Vagina (tissue), 2 donors: ENCODE measurements at regions not wholly inside any gene's neighbourhood (a gene's known extent, or its start where the extent isn't known, plus 50 kb on each side); places are given as distances from the start of the nearest gene placed in this dataset.

ENCODE experiments used
- DNase-seq, 2 donors: peaks; one replicate each; pipeline ENCODE4 v3.0.0-alpha.2; 2017; ENCODE audit errors: extremely low spot score in 2 of 2
- H3K27ac ChIP-seq: fragments of 200-600 bp; sonication (generic); one replicate; pipeline ENCODE4 v1.5.1; 2019
- H3K27me3 ChIP-seq: fragments of 200-600 bp; sonication (generic); one replicate; pipeline ENCODE4 v1.5.1; 2019
- H3K36me3 ChIP-seq, 2 donors: fragments of 200-600 bp; sonication (generic); one replicate each; pipeline ENCODE4 v1.5.1; 2017 to 2019
- H3K4me1 ChIP-seq: fragments of 200-600 bp; sonication (generic); one replicate; pipeline ENCODE4 v1.5.1; 2019
- H3K4me3 ChIP-seq, 2 donors: fragments of 200-600 bp; sonication (generic); 1 replicate in 1 of 2; 2 replicates in 1 of 2; pipeline ENCODE4 v1.5.1; 2016 to 2019
- H3K9me3 ChIP-seq: fragments of 200-600 bp; sonication (generic); one replicate; pipeline ENCODE4 v1.5.1; 2019
- POLR2A ChIP-seq, 2 donors: fragments of 450-650 bp; IDR thresholded peaks; one replicate each; pipeline ENCODE4 v1.6.1; 2017; ENCODE audit warnings: antibody characterized with exemption in 2 of 2, mild to moderate bottlenecking in 2 of 2, moderate library complexity in 2 of 2
- POLR2AphosphoS5 ChIP-seq, 2 donors: sonication (generic); formaldehyde crosslinking; IDR thresholded peaks; one replicate each; pipeline ENCODE4 v1.9.0; 2017; ENCODE audit warnings: antibody characterized with exemption in 2 of 2, mild to moderate bottlenecking in 2 of 2, low read depth in 1 of 2; ENCODE audit not compliant: insufficient read depth in 1 of 2
- intact Hi-C: fragments of 100-400 bp; cut with DNase I; formaldehyde crosslinking; loops from one replicate; pipeline ENCODE4 v1.15.1; 2023
- TF ChIP-seq, protein P1 (sequence below), 3 experiments: fragments of 450-650 bp in 2 of 3; fragments of 200-600 bp in 1 of 3; sonication (generic) in 1 of 3; IDR thresholded peaks; one replicate each; pipeline ENCODE4 v1.5.1; 2017 to 2019; ENCODE audit warnings: antibody characterized with exemption in 3 of 3, mild to moderate bottlenecking in 2 of 3, moderate library complexity in 2 of 3

DNA sequence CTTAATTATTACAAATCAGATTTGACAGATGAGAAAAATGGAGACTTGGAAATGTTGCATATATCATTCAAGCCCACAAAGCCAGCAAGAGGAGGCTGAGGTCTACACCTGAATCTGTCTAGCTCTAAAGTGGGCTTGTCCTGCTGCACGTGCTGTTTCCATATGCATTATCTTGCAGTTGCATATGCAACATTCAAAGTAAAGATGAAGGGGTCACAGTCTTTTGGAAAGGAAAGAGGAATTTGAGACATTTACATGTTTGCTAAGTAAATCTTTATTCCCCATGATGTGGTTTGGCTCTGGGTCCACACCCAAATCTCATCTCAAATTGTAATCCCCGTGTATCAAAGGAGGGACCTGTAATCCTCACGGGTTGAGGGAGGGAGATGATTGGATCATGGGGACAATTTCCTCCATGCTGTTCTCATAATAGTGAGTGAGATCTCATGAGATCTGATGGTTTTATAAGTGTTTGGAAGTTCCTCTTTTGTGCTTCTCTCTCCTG lies 98.3 kb downstream of the BACH1 start:
- no peak for DNase-seq

DNA sequence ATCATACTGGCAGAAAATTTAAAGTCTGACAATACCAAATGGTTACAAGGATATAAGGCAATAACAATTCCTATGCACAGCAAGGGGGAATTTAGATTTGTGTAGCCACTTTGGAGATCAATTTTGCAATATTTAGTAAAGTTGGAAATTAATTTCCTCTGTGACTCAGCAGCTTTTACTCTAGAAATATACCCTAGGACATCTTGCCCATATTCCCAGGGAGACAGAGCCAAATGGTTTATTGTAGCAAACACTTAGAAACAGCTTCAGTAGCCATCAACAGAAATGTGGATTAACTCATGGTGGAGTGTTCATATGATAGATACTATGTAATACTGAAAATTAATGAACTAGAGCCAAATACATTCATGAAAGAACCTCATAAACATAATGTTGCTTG lies 104.6 kb downstream of the BACH1 start:
- intact Hi-C loops: no loop called here
- no peaks in the 10 kb centered on the region for H3K27me3 ChIP-seq
- no peak for DNase-seq
- TF ChIP-seq POLR2A (IDR thresholded peaks at IDR 0.05) (no peak), POLR2AphosphoS5 (IDR thresholded peaks at IDR 0.05; ENCODE audit: insufficient read depth in 1 of 2, low read depth in 1 of 2) (no peak)
- TF ChIP-seq, protein P1, sequence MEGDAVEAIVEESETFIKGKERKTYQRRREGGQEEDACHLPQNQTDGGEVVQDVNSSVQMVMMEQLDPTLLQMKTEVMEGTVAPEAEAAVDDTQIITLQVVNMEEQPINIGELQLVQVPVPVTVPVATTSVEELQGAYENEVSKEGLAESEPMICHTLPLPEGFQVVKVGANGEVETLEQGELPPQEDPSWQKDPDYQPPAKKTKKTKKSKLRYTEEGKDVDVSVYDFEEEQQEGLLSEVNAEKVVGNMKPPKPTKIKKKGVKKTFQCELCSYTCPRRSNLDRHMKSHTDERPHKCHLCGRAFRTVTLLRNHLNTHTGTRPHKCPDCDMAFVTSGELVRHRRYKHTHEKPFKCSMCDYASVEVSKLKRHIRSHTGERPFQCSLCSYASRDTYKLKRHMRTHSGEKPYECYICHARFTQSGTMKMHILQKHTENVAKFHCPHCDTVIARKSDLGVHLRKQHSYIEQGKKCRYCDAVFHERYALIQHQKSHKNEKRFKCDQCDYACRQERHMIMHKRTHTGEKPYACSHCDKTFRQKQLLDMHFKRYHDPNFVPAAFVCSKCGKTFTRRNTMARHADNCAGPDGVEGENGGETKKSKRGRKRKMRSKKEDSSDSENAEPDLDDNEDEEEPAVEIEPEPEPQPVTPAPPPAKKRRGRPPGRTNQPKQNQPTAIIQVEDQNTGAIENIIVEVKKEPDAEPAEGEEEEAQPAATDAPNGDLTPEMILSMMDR (IDR thresholded peaks at IDR 0.05): no peak
- H3K4me1 ChIP-seq: no peaks in the 10 kb centered on the region
- H3K27ac ChIP-seq: no peak overlapping the region
- H3K4me3 ChIP-seq: no peak overlapping the region
- H3K36me3 ChIP-seq: no peaks in the 10 kb centered on the region
- H3K9me3 ChIP-seq: no peaks in the 10 kb centered on the region

More for the DNA sequence above, 98.3 kb downstream of the BACH1 start:
- Histone ChIP-seq H3K4me1 (no peaks in the 10 kb centered on the region), H3K36me3 (no peaks in the 10 kb centered on the region), H3K4me3 (no peak overlapping the region), H3K27me3 (no peaks in the 10 kb centered on the region), H3K9me3 (no peaks in the 10 kb centered on the region), H3K27ac (no peak overlapping the region)
- intact Hi-C loops: no loop called here
- TF ChIP-seq, protein P1 (IDR thresholded peaks at IDR 0.05): no peak
- no peak for TF ChIP-seq POLR2AphosphoS5 (IDR thresholded peaks at IDR 0.05; ENCODE audit: insufficient read depth in 1 of 2, low read depth in 1 of 2)
- TF ChIP-seq POLR2A (IDR thresholded peaks at IDR 0.05): no peak

DNA sequence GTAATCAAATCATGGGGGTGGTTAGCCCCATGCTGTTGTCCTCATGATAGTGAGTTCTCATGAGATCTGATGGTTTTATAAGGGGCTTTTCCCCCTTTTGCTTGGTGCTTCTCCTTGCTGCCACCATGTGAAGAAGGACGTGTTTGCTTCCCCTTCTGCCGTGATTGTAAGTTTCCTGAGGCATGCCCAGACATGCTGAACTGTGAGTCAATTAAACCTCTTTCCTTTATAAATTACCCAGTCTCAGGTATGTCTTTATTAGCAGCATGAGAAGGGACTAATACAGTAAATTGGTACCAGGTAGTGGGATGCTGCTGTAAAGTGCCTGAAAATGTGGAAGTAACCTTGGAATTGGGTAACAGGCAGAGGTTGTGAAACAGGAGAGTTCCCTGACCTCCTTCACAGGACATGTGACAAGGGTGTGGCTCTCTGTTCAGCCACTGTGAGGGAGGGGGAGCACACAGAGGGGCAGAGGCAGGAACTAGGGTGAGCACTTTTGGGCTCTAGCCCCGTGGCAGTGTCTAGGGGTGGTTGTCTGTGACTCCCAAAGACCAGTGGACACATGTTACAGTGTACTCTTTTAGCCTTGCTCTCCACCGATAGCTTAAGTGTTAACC lies 105.3 kb downstream of the BACH1 start:
- intact Hi-C loops: no loop called here
- Histone ChIP-seq H3K36me3 (no peaks in the 10 kb centered on the region), H3K9me3 (no peaks in the 10 kb centered on the region), H3K4me3 (no peak overlapping the region), H3K27me3 (no peaks in the 10 kb centered on the region), H3K4me1 (no peaks in the 10 kb centered on the region), H3K27ac (no peak overlapping the region)
- no peak for DNase-seq
- TF ChIP-seq POLR2A (IDR thresholded peaks at IDR 0.05) (no peak), POLR2AphosphoS5 (IDR thresholded peaks at IDR 0.05; ENCODE audit: insufficient read depth in 1 of 2, low read depth in 1 of 2) (no peak)
- TF ChIP-seq, protein P1 (IDR thresholded peaks at IDR 0.05): no peak

DNA sequence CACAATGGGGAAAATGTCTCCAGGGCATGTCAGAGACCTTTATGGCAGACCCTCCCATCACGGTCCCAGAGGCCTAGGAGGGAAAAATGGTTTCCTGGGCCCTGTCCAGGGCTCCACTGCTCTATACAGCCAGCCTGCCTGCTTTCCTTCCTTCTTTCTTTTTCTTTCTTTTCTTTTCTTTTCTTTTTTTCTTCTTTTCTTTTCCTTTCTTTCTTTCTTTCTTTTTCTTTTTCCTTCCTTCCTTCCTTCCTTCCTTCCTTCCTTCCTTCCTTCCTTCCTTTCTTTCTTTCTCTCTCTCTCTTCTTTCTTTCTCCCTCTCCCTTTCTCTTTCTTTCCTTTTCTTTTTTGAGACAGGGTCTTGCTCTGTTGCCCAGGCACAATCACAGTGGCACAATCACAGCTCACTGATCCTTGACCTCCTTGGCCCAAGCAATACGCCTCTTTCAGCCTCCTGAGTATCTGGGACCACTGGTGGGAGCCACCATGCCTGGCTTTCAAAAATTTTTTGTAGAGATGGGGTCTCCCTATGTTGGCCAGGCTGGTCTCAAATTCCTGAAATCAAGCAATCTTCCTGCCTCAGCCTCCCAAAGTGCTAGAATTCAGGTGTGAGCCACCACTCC lies 106.9 kb downstream of the BACH1 start:
- H3K4me3 ChIP-seq: no peak overlapping the region
- H3K9me3 ChIP-seq: no peaks in the 10 kb centered on the region
- no peaks in the 10 kb centered on the region for H3K27me3 ChIP-seq
- no peak overlapping the region for H3K27ac ChIP-seq
- no peaks in the 10 kb centered on the region for H3K36me3 ChIP-seq
- no peak for DNase-seq
- intact Hi-C loops: no loop called here
- H3K4me1 ChIP-seq: no peaks in the 10 kb centered on the region
- TF ChIP-seq POLR2AphosphoS5 (IDR thresholded peaks at IDR 0.05; ENCODE audit: insufficient read depth in 1 of 2, low read depth in 1 of 2) (no peak), POLR2A (IDR thresholded peaks at IDR 0.05) (no peak)
- TF ChIP-seq, protein P1 (IDR thresholded peaks at IDR 0.05): no peak

DNA sequence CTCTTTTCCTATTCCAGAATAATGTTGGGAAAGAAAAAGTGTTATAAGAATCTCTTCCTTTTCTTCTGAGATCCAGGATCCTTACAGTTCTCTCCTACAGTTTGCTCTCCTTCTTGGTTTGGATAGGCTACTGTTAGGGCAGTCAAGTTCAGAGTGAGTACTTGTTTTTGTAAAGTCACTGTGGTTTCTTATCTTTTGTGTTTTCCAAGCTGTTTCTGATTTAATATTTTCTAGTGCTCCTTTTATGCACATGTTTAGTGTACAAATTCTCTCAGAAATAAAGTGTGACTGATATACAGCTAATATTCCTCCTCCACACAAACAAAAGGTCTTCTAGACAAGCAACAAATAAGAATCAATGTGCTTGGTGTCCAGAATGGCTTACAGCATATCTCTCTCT lies 107.7 kb downstream of the BACH1 start:
- Histone ChIP-seq H3K36me3 (no peaks in the 10 kb centered on the region), H3K4me3 (no peak overlapping the region), H3K27ac (no peak overlapping the region), H3K9me3 (no peaks in the 10 kb centered on the region), H3K4me1 (no peaks in the 10 kb centered on the region), H3K27me3 (no peaks in the 10 kb centered on the region)
- intact Hi-C loops: no loop called here
- TF ChIP-seq, protein P1 (IDR thresholded peaks at IDR 0.05): no peak
- TF ChIP-seq POLR2A (IDR thresholded peaks at IDR 0.05) (no peak), POLR2AphosphoS5 (IDR thresholded peaks at IDR 0.05; ENCODE audit: insufficient read depth in 1 of 2, low read depth in 1 of 2) (no peak)
- DNase-seq: no peak
